Urothelium cell line (cell line): ENCODE measurements at regions not wholly inside any gene's neighbourhood (a gene's known extent, or its start where the extent isn't known, plus 50 kb on each side); places are given as distances from the start of the nearest gene placed in this dataset.

Experiments
- DNase-seq: peaks from one replicate; pipeline ENCODE4 v3.0.0; 2011; ENCODE audit warnings: low spot score, mixed read lengths
- FAIRE-seq: peaks from 2 replicates; lab custom pipeline; 2011; peaks lifted over from hg19 to GRCh38; lab: Jason Lieb, UNC

- DNase-seq, result no peak
- FAIRE-seq, result no peak
These were observed 865.1 kb downstream of the EFNB2 start for GRCh38 chr13:105670179-105670990.

GRCh38 chr13:105665284-105665683 is 870.2 kb downstream of the EFNB2 start:
- DNase-seq (peak; percentile 8), FAIRE-seq (no peak)

- FAIRE-seq, result no peak
- no peak for DNase-seq
These were observed 872.3 kb downstream of the EFNB2 start for GRCh38 chr13:105663182-105663581.

- FAIRE-seq, result no peak
- DNase-seq, result no peak
These were observed 874.9 kb downstream of the EFNB2 start for GRCh38 chr13:105660561-105660960.

- FAIRE-seq (no peak), DNase-seq (no peak)
These were observed 877.0 kb downstream of the EFNB2 start for GRCh38 chr13:105658431-105658830.

GRCh38 chr13:105655046-105655445 is 880.4 kb downstream of the EFNB2 start:
- DNase-seq, result no peak
- no peak for FAIRE-seq

- no peak for DNase-seq
- no peak for FAIRE-seq
These were observed 891.5 kb downstream of the EFNB2 start for GRCh38 chr13:105643966-105644365.

GRCh38 chr13:105642511-105642958 is 892.9 kb downstream of the EFNB2 start:
- no peak for FAIRE-seq
- DNase-seq, result peak; percentile 13

GRCh38 chr13:105641121-105641520 is 894.3 kb downstream of the EFNB2 start:
- DNase-seq (no peak), FAIRE-seq (no peak)

- FAIRE-seq, result no peak
- no peak for DNase-seq
These were observed 897.0 kb downstream of the EFNB2 start for GRCh38 chr13:105638426-105638825.

GRCh38 chr13:105634059-105634458 is 901.4 kb downstream of the EFNB2 start:
- FAIRE-seq, result no peak
- DNase-seq, result no peak

GRCh38 chr13:105630431-105630830 is 905.0 kb downstream of the EFNB2 start:
- FAIRE-seq, result no peak
- no peak for DNase-seq

GRCh38 chr13:105627270-105627669 is 908.2 kb downstream of the EFNB2 start:
- no peak for FAIRE-seq
- DNase-seq, result no peak

- no peak for DNase-seq
- FAIRE-seq, result no peak
These were observed 909.8 kb downstream of the EFNB2 start for GRCh38 chr13:105625691-105626090.

- FAIRE-seq (no peak), DNase-seq (no peak)
These were observed 919.0 kb downstream of the EFNB2 start for GRCh38 chr13:105616333-105617075.

- no peak for DNase-seq
- no peak for FAIRE-seq
These were observed 922.9 kb downstream of the EFNB2 start for GRCh38 chr13:105612541-105612940.

GRCh38 chr13:105611424-105611823 is 924.0 kb downstream of the EFNB2 start:
- FAIRE-seq (no peak), DNase-seq (peak; percentile 17)

GRCh38 chr13:105608104-105608503 is 927.4 kb downstream of the EFNB2 start:
- DNase-seq (no peak), FAIRE-seq (no peak)

GRCh38 chr13:105607426-105607825 is 928.0 kb downstream of the EFNB2 start:
- FAIRE-seq (no peak), DNase-seq (no peak)

GRCh38 chr13:105607016-105607415 is 928.4 kb downstream of the EFNB2 start:
- DNase-seq (no peak), FAIRE-seq (no peak)

- DNase-seq, result no peak
- no peak for FAIRE-seq
These were observed 932.3 kb downstream of the EFNB2 start for GRCh38 chr13:105602956-105603670.
